Neuronal stem cell (in vitro differentiated cells): ENCODE measurements at regions not wholly inside any gene's neighbourhood (a gene's known extent, or its start where the extent isn't known, plus 50 kb on each side); places are given as distances from the start of the nearest gene placed in this dataset.

Experiments used
- DNase-seq: peaks from one replicate; pipeline ENCODE4 v3.0.0-alpha.2; 2013; ENCODE audit warnings: low spot score
- H2AFZ ChIP-seq: one replicate; pipeline ENCODE4 v1.6.1; 2013; ENCODE audit warnings: mild to moderate bottlenecking, low read length, inconsistent platforms
- H2AK5ac ChIP-seq: 2 replicates; pipeline ENCODE4 v1.6.1; 2013; ENCODE audit warnings: low read depth, mild to moderate bottlenecking, inconsistent platforms, low read length, moderate library complexity, mixed read lengths
- H2BK120ac ChIP-seq: 2 replicates; pipeline ENCODE4 v1.6.1; 2013; ENCODE audit warnings: low read depth, mild to moderate bottlenecking, inconsistent platforms, low read length, moderate library complexity, mixed read lengths
- H2BK12ac ChIP-seq: one replicate; pipeline ENCODE4 v1.6.1; 2013; ENCODE audit warnings: low read length, inconsistent platforms
- H2BK15ac ChIP-seq: 2 replicates; pipeline ENCODE4 v1.6.1; 2013; ENCODE audit warnings: mild to moderate bottlenecking, low read length, inconsistent platforms, mixed read lengths
- H2BK5ac ChIP-seq: one replicate; pipeline ENCODE4 v1.6.1; 2013; ENCODE audit warnings: inconsistent platforms, mild to moderate bottlenecking, low read length, moderate library complexity
- H3K14ac ChIP-seq: one replicate; pipeline ENCODE4 v1.6.1; 2013; ENCODE audit warnings: low read length, inconsistent platforms
- H3K18ac ChIP-seq: 2 replicates; pipeline ENCODE4 v1.6.1; 2013; ENCODE audit warnings: low read length, inconsistent platforms
- H3K23ac ChIP-seq: 2 replicates; pipeline ENCODE4 v1.6.1; 2013; ENCODE audit warnings: low read depth, mild to moderate bottlenecking, mixed read lengths, low read length, inconsistent platforms; ENCODE audit not compliant: poor library complexity
- H3K27ac ChIP-seq: replicated peaks from 3 replicates; pipeline ENCODE4 v1.5.1; 2013; ENCODE audit warnings: low read length, inconsistent platforms
- H3K27me3 ChIP-seq, 3 experiments: 2 replicates each; pipeline ENCODE4 v1.6.1; 2013; ENCODE audit warnings: low read length in 3 of 3, mild to moderate bottlenecking in 2 of 3, inconsistent platforms in 1 of 3, low read depth in 1 of 3, mixed read lengths in 1 of 3, moderate library complexity in 1 of 3; ENCODE audit not compliant: control insufficient read depth in 3 of 3, insufficient read depth in 3 of 3
- H3K36me3 ChIP-seq, 2 donors: replicated peaks in 1 of 2; 2 replicates each; pipeline ENCODE4 v1.6.1; 2013; ENCODE audit warnings: low read length in 2 of 2; ENCODE audit not compliant: control insufficient read depth in 2 of 2, insufficient read depth in 2 of 2
- H3K4ac ChIP-seq: 2 replicates; pipeline ENCODE4 v1.6.1; 2013; ENCODE audit warnings: inconsistent platforms, mild to moderate bottlenecking, low read length, moderate library complexity
- H3K4me1 ChIP-seq, 2 donors: 1 replicate in 1 of 2; 2 replicates in 1 of 2; pipeline ENCODE4 v1.6.1; 2013; ENCODE audit warnings: low read length in 2 of 2, low read depth in 1 of 2; ENCODE audit not compliant: control insufficient read depth in 2 of 2, insufficient read depth in 1 of 2
- H3K4me2 ChIP-seq: one replicate; pipeline ENCODE4 v1.6.1; 2013; ENCODE audit warnings: mild to moderate bottlenecking, low read length, inconsistent platforms; ENCODE audit not compliant: insufficient read depth, poor library complexity, severe bottlenecking
- H3K4me3 ChIP-seq, 2 donors: 2 replicates each; pipeline ENCODE4 v1.5.1; 2013; ENCODE audit warnings: low read length in 2 of 2, mild to moderate bottlenecking in 2 of 2, inconsistent platforms in 1 of 2, moderate library complexity in 1 of 2
- H3K79me1 ChIP-seq: one replicate; pipeline ENCODE4 v1.6.1; 2013; ENCODE audit warnings: low read depth, mild to moderate bottlenecking, inconsistent platforms, low read length, moderate library complexity
- H3K9ac ChIP-seq: one replicate; pipeline ENCODE4 v1.6.1; 2013; ENCODE audit warnings: mild to moderate bottlenecking, low read depth, low read length, inconsistent platforms; ENCODE audit not compliant: poor library complexity
- H3K9me3 ChIP-seq, 2 donors: replicated peaks in 1 of 2; 2 replicates each; pipeline versions ENCODE3 to v1.6.1; 2013; ENCODE audit warnings: low read length in 2 of 2, mild to moderate bottlenecking in 2 of 2, inconsistent platforms in 1 of 2, low read depth in 1 of 2, mixed read lengths in 1 of 2, moderate library complexity in 1 of 2; ENCODE audit not compliant: control insufficient read depth in 2 of 2, insufficient read depth in 1 of 2
- H4K8ac ChIP-seq: one replicate; pipeline ENCODE4 v1.6.1; 2013; ENCODE audit warnings: low read depth, mild to moderate bottlenecking, inconsistent platforms, low read length, moderate library complexity
- H4K91ac ChIP-seq: one replicate; pipeline ENCODE4 v1.6.1; 2013; ENCODE audit warnings: low read length, low read depth, mild to moderate bottlenecking, inconsistent platforms; ENCODE audit not compliant: poor library complexity
- WGBS, 2 donors: extraction: QIAGEN DNeasy Blood & Tissue Kit; methylation state at CpG; one replicate each; pipeline ENCODE4 v1.1.7; 2013; ENCODE audit warnings: missing lambda C conversion rate in 2 of 2, mixed read lengths in 1 of 2; ENCODE audit not compliant: insufficient read length in 2 of 2, insufficient replicate concordance in 1 of 2; ENCODE audit errors: extremely low coverage in 2 of 2; 5-methylcytosine and 5-hydroxymethylcytosine counted together

DNA sequence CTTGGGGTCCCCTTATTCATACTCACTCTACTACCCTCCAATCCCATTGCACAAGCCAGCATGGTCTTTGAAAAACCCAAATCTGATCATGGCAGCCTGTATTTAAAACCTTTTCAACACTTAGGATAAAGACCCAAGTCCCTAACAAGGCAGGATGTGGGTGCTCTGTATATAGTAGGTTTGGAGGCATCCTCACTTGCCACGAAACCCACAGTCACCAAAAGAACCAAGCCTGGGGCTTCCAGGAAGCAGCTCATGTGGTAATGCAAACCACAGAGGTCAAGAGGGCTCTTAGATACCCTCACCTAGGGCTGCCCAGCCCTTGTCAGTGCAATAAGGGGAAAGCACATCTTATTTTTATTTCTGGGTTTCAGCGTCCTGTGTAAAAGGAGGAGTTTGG, 218.6 kb upstream of the ASIC2 start:
- H2BK15ac ChIP-seq = no peak overlapping the region
- no peak overlapping the region for H3K18ac ChIP-seq
- no peak overlapping the region for H3K14ac ChIP-seq
- no CpG with 5 or more reads among the region's 2 CpGs for WGBS, 2 donors
- no peak overlapping the region for H2AK5ac ChIP-seq
- no peak overlapping the region for H4K8ac ChIP-seq
- no peak overlapping the region for H2BK12ac ChIP-seq
- DNase-seq = no peak
- no peak overlapping the region for H4K91ac ChIP-seq
- no peaks in the 10 kb centered on the region for H3K36me3 ChIP-seq
- H3K79me1 ChIP-seq = no peaks in the 10 kb centered on the region
- no peak overlapping the region for H2BK5ac ChIP-seq
- H3K4me1 ChIP-seq = no peaks in the 10 kb centered on the region
- H2AFZ ChIP-seq = no peak overlapping the region
- no peak overlapping the region for H3K23ac ChIP-seq
- H3K27me3 ChIP-seq = no peaks in the 10 kb centered on the region
- H3K4ac ChIP-seq = no peak overlapping the region
- H3K4me2 ChIP-seq = no peak overlapping the region
- no peak overlapping the region for H3K4me3 ChIP-seq
- no peak overlapping the region for H3K9ac ChIP-seq
- H3K9me3 ChIP-seq = peaks cover 0 to 5% of the 10 kb centered on the region in 2 donors
- no peak overlapping the region for H3K27ac ChIP-seq
- H2BK120ac ChIP-seq = no peak overlapping the region

DNA sequence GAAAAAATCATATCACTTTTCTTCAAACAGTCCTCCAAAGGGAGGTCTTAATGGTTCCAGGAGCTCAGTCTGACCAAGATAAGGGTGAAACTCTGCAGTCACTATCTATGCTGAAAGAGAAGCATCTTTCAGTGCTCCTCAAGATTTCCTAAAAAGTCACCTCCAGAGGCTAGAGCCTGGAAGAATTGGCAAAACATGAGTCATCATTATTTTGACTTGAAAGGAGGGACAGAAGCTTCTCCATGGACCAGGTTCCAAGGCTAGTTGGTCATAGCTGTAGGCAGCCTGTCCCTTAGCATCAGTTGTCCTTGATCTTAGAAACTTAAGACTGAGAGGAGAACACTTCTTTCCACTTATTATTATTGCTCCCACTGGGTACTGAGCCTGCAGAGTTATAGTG, 219.0 kb upstream of the ASIC2 start:
- Histone ChIP-seq H3K14ac (no peak overlapping the region), H2BK12ac (no peak overlapping the region), H3K36me3 (no peaks in the 10 kb centered on the region), H3K27ac (no peak overlapping the region), H3K4me2 (no peak overlapping the region), H3K79me1 (no peaks in the 10 kb centered on the region), H2AFZ (no peak overlapping the region), H3K4me3 (no peak overlapping the region), H3K27me3 (no peaks in the 10 kb centered on the region), H2AK5ac (no peak overlapping the region), H3K9ac (no peak overlapping the region), H2BK15ac (no peak overlapping the region), H3K23ac (no peak overlapping the region), H3K9me3 (peaks cover 0 to 5% of the 10 kb centered on the region in 2 donors), H4K8ac (no peak overlapping the region), H3K4me1 (no peaks in the 10 kb centered on the region), H2BK5ac (no peak overlapping the region), H3K18ac (no peak overlapping the region), H4K91ac (no peak overlapping the region), H3K4ac (no peak overlapping the region), H2BK120ac (no peak overlapping the region)
- DNase-seq = no peak

DNA sequence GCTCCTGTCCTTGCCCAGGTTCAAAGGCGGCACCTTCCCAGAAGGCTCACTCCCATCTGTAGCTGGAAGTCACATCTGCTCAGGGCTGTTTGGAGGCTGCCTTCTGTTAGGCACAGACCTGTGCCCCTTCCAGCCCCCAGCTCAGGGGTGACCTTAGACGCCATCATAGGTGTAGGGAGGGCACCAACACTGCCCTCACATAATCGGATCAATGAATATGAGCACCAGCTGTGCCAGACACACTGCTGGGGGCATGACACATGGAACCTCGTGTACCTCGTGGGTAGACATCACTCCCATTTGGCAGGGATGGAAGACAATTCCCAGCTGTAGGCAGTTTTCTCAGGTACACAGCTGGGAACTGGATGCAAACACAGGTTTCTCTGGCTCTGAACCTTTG, 220.7 kb upstream of the ASIC2 start:
- no peak overlapping the region for H2BK15ac ChIP-seq
- no peak overlapping the region for H3K18ac ChIP-seq
- H4K91ac ChIP-seq = no peak overlapping the region
- H2BK120ac ChIP-seq = no peak overlapping the region
- no peak overlapping the region for H3K4me3 ChIP-seq
- no peak overlapping the region for H2BK12ac ChIP-seq
- peak overlapping the region; percentile 79 for H2BK5ac ChIP-seq
- H3K4me2 ChIP-seq = no peak overlapping the region
- H3K79me1 ChIP-seq = no peaks in the 10 kb centered on the region
- H3K9ac ChIP-seq = no peak overlapping the region
- H3K4me1 ChIP-seq = no peaks in the 10 kb centered on the region
- H2AK5ac ChIP-seq = peak overlapping the region; percentile 6
- DNase-seq = no peak
- H4K8ac ChIP-seq = no peak overlapping the region
- H3K4ac ChIP-seq = no peak overlapping the region
- peaks cover 0 to 5% of the 10 kb centered on the region in 2 donors for H3K9me3 ChIP-seq
- no peak overlapping the region for H3K27ac ChIP-seq
- H3K36me3 ChIP-seq = no peaks in the 10 kb centered on the region
- H2AFZ ChIP-seq = no peak overlapping the region
- WGBS, 2 donors = no CpG with 5 or more reads among the region's 5 CpGs
- H3K27me3 ChIP-seq = no peaks in the 10 kb centered on the region
- no peak overlapping the region for H3K14ac ChIP-seq
- no peak overlapping the region for H3K23ac ChIP-seq

DNA sequence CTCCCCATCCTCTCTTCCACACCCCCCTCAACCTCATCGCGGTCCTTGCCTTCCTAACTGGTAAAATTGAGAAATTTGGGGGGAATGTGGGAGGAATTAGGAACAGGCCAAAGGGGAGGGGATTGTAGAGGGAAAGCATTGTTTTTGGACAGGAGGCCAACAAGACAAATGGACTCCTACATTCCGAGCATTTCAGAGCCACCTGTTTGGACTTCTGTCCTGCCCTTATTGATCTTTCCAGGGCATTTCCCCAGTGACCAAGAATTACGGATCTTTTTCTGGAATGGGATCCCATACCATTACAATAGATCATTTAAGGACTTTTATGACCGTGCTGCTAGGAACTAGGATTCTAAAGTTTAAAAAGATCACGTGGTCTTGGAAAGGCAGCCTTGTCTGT, 221.3 kb upstream of the ASIC2 start:
- no peaks in the 10 kb centered on the region for H3K4me1 ChIP-seq
- H2BK12ac ChIP-seq = no peak overlapping the region
- H2BK15ac ChIP-seq = no peak overlapping the region
- H4K8ac ChIP-seq = no peak overlapping the region
- H3K27me3 ChIP-seq = no peaks in the 10 kb centered on the region
- H2BK120ac ChIP-seq = no peak overlapping the region
- H3K4ac ChIP-seq = no peak overlapping the region
- no peaks in the 10 kb centered on the region for H3K36me3 ChIP-seq
- peaks cover 0 to 5% of the 10 kb centered on the region in 2 donors for H3K9me3 ChIP-seq
- H3K23ac ChIP-seq = no peak overlapping the region
- no peak overlapping the region for H2AFZ ChIP-seq
- H3K79me1 ChIP-seq = no peaks in the 10 kb centered on the region
- no peak overlapping the region for H4K91ac ChIP-seq
- no peak overlapping the region for H3K18ac ChIP-seq
- H2AK5ac ChIP-seq = no peak overlapping the region
- H3K9ac ChIP-seq = no peak overlapping the region
- H3K4me3 ChIP-seq = no peak overlapping the region
- no peak overlapping the region for H3K14ac ChIP-seq
- WGBS, 2 donors = no CpG with 5 or more reads among the region's 6 CpGs
- DNase-seq = no peak
- H3K27ac ChIP-seq = no peak overlapping the region
- no peak overlapping the region for H3K4me2 ChIP-seq
- H2BK5ac ChIP-seq = no peak overlapping the region
